ENCODE measurements at regions not wholly inside any gene's neighbourhood (a gene's known extent, or its start where the extent isn't known, plus 50 kb on each side); places are given as distances from the start of the nearest gene placed in this dataset.

DNA sequence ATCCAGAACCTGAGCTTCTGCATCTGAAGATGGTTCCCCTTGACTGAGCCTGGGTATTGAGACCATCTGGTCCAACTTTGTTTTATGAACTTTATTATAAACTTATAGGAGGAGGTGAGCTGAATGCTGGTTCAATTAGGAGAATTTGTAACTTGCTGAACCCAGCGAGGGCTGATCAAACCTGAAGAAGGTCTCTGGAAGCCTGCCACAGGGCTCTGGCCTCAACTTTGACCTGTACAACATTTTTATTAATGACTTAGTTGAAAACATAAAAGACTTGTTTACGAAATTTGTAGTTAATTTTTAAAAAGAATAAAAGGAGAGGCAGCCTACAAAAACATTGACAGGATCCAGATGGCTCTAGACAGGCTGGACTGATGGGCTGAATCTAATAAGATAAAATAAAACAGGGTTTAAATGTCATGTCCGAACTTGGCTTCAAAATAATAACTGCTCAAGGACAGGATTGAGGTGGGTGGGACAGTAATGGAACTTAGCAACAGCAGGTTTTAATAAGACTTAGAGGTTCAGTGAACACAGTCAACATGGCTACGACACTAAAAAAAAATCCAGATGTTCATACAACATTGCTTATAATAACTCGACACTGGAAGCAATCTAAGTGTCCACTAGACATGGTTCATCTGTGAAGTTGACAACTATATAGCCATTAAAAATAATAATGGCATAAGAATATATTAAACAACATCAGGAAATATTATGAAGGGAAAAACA lies 53.4 kb upstream of the GJB5 start:
- no peaks in the 10 kb centered on the region for H3K27me3 ChIP-seq (ENCODE audit: control insufficient read depth, insufficient read depth, low read length)
- H3K27ac ChIP-seq (ENCODE audit: low read depth, low read length), result no peak overlapping the region
- H3K36me3 ChIP-seq (ENCODE audit: control insufficient read depth, insufficient read depth, low read length), result no peaks in the 10 kb centered on the region
- DNase-seq (ENCODE audit: low read depth in 4 of 6, low spot score in 6 of 6), result no peak
- WGBS (ENCODE audit: insufficient coverage), result 83% methylated on average over 1 of the region's 5 CpGs
- no peaks in the 10 kb centered on the region for H3K9me3 ChIP-seq (ENCODE audit: control insufficient read depth, insufficient read depth, low read length)
- H3K4me3 ChIP-seq (ENCODE audit: low read depth, low read length), result no peak overlapping the region
- H3K4me1 ChIP-seq (ENCODE audit: control insufficient read depth, insufficient read depth, low read length), result peaks cover 7% of the 10 kb centered on the region

Small RNAs in the stretch of these regions (small RNA-seq; reads per million reads assigned to genes)
- 0.06 reads per million for gene MIR552 (ENCODE audit: low replicate concordance)
